CD14-positive monocyte (primary cell): ENCODE measurements at regions not wholly inside any gene's neighbourhood (a gene's known extent, or its start where the extent isn't known, plus 50 kb on each side); places are given as distances from the start of the nearest gene placed in this dataset.

Experiments
- DNase-seq, 3 donors: peaks; one replicate each; pipeline ENCODE4 v3.0.0-alpha.2; 2011 to 2022
- H2AFZ ChIP-seq: 2 replicates; pipeline ENCODE4 v1.6.0; 2012; ENCODE audit warnings: mild to moderate bottlenecking, low read depth, low read length, inconsistent platforms; ENCODE audit not compliant: insufficient read depth, poor library complexity, severe bottlenecking
- H3K27ac ChIP-seq, 2 donors: 1 replicate in 1 of 2; 2 replicates in 1 of 2; pipeline ENCODE4 v1.5.1; 2012 to 2013; ENCODE audit warnings: low read length in 2 of 2, control low read depth in 1 of 2, inconsistent platforms in 1 of 2, low read depth in 1 of 2, mild to moderate bottlenecking in 1 of 2
- H3K27me3 ChIP-seq, 2 donors: one replicate each; pipeline versions ENCODE4 v1.6.0 to v1.6.1; 2011 to 2013; ENCODE audit warnings: low read length in 2 of 2; ENCODE audit not compliant: control insufficient read depth in 2 of 2, insufficient read depth in 2 of 2
- H3K36me3 ChIP-seq, 2 donors: replicated peaks in 1 of 2; 1 replicate in 1 of 2; 2 replicates in 1 of 2; pipeline versions ENCODE4 v1.5.1 to v1.6.1; 2012 to 2013; ENCODE audit warnings: low read length in 2 of 2, control low read depth in 1 of 2, inconsistent platforms in 1 of 2, mild to moderate bottlenecking in 1 of 2; ENCODE audit not compliant: insufficient read depth in 2 of 2, control insufficient read depth in 1 of 2
- H3K4me1 ChIP-seq, 2 donors: 1 replicate in 1 of 2; 2 replicates in 1 of 2; pipeline versions ENCODE4 v1.5.1 to v1.6.1; 2012 to 2013; ENCODE audit warnings: low read length in 2 of 2, control low read depth in 1 of 2, inconsistent platforms in 1 of 2, mild to moderate bottlenecking in 1 of 2, moderate library complexity in 1 of 2; ENCODE audit not compliant: insufficient read depth in 2 of 2, control insufficient read depth in 1 of 2
- H3K4me2 ChIP-seq: replicated peaks from 2 replicates; pipeline ENCODE3; 2012; ENCODE audit warnings: low read length, moderate library complexity, mild to moderate bottlenecking; ENCODE audit not compliant: poor library complexity, severe bottlenecking; ENCODE audit errors: extremely low read depth
- H3K4me3 ChIP-seq, 3 experiments: fragments of 200-600 bp in 1 of 3; sonication (generic) in 1 of 3; replicated peaks in 1 of 3; 1 replicate in 2 of 3; 2 replicates in 1 of 3; pipeline ENCODE4 v1.5.1; 2011 to 2013; ENCODE audit warnings: low read length in 3 of 3, mild to moderate bottlenecking in 3 of 3, control low read depth in 2 of 3, low read depth in 2 of 3, inconsistent platforms in 1 of 3, moderate library complexity in 1 of 3
- H3K79me2 ChIP-seq: 2 replicates; pipeline ENCODE4 v1.6.0; 2012; ENCODE audit warnings: mild to moderate bottlenecking, control low read depth, inconsistent platforms, low read length, moderate library complexity; ENCODE audit not compliant: insufficient read depth
- H3K9ac ChIP-seq: 2 replicates; pipeline ENCODE4 v1.6.0; 2017; ENCODE audit warnings: low read length, mild to moderate bottlenecking; ENCODE audit not compliant: insufficient read depth, poor library complexity, severe bottlenecking
- H3K9me3 ChIP-seq, 2 donors: replicated peaks in 1 of 2; 1 replicate in 1 of 2; 2 replicates in 1 of 2; pipeline versions ENCODE4 v1.5.1 to v1.6.1; 2012 to 2013; ENCODE audit warnings: low read length in 2 of 2, control low read depth in 1 of 2; ENCODE audit not compliant: control insufficient read depth in 1 of 2, insufficient read depth in 1 of 2
- H4K20me1 ChIP-seq: 2 replicates; pipeline ENCODE4 v1.6.0; 2012; ENCODE audit warnings: mild to moderate bottlenecking, low read length, control low read depth, moderate library complexity; ENCODE audit not compliant: insufficient read depth
- H3K27ac Mint-ChIP-seq, 7 donors: one replicate each; pipeline ENCODE4 v1.8.0; 2020; ENCODE audit warnings: mild to moderate bottlenecking in 7 of 7, mixed read lengths in 7 of 7, moderate library complexity in 6 of 7, inconsistent platforms in 2 of 7
- H3K27me3 Mint-ChIP-seq, 3 donors: one replicate each; pipeline ENCODE4 v1.8.0; 2021 to 2022; ENCODE audit warnings: low read depth in 3 of 3, mild to moderate bottlenecking in 3 of 3, mixed read lengths in 3 of 3, moderate library complexity in 3 of 3, inconsistent platforms in 1 of 3
- H3K36me3 Mint-ChIP-seq, 2 donors: one replicate each; pipeline ENCODE4 v1.8.0; 2020; ENCODE audit warnings: mixed read lengths in 2 of 2, inconsistent platforms in 1 of 2, mild to moderate bottlenecking in 1 of 2
- H3K4me1 Mint-ChIP-seq: one replicate; pipeline ENCODE4 v1.8.0; 2020; ENCODE audit warnings: mild to moderate bottlenecking, mixed read lengths
- H3K4me3 Mint-ChIP-seq, 2 donors: one replicate each; pipeline ENCODE4 v1.8.0; 2020; ENCODE audit warnings: mild to moderate bottlenecking in 2 of 2, mixed read lengths in 2 of 2, moderate library complexity in 1 of 2
- H3K9me3 Mint-ChIP-seq, 7 donors: one replicate each; pipeline ENCODE4 v1.8.0; 2020 to 2022; ENCODE audit warnings: mixed read lengths in 7 of 7, mild to moderate bottlenecking in 6 of 7, moderate library complexity in 6 of 7, inconsistent platforms in 2 of 7
- CTCF ChIP-seq: fragments of 200-600 bp; IDR thresholded peaks from one replicate; pipeline ENCODE4 v1.8.0; 2022; ENCODE audit warnings: antibody characterized with exemption, mild to moderate bottlenecking
- WGBS: methylation state at CpG from one replicate; pipeline ENCODE4 v1.1.5; 2013; ENCODE audit warnings: missing lambda C conversion rate; ENCODE audit not compliant: insufficient coverage; 5-methylcytosine and 5-hydroxymethylcytosine counted together
- intact Hi-C, 2 donors: fragments of 100-400 bp; cut with micrococcal nuclease; formaldehyde crosslinking; loops; one replicate each; pipeline versions ENCODE4 v1.15.0 to v1.15.1; 2023

- Histone ChIP-seq H3K79me2 (no peaks in the 10 kb centered on the region), H3K4me3 (no peak overlapping the region), H3K4me1 (peaks cover 11 to 12% of the 10 kb centered on the region in 2 donors), H3K4me2 (no peak overlapping the region), H2AFZ (peak overlapping the region; percentile 41), H3K27me3 (no peaks in the 10 kb centered on the region), H3K27ac (no peak overlapping the region), H4K20me1 (no peaks in the 10 kb centered on the region), H3K36me3 (no peaks in the 10 kb centered on the region), H3K9me3 (no peaks in the 10 kb centered on the region), H3K9ac (no peak overlapping the region)
- no peaks in the 10 kb centered on the region for H3K36me3 Mint-ChIP-seq
- H3K27me3 Mint-ChIP-seq: peaks cover 0 to 2% (median 0%) of the 10 kb centered on the region in 3 donors
- no peaks in the 10 kb centered on the region for H3K9me3 Mint-ChIP-seq
- H3K4me1 Mint-ChIP-seq: peaks cover 11% of the 10 kb centered on the region
- no peak for TF ChIP-seq CTCF
- intact Hi-C loops: loop anchor here in 1 of 2 donors (10.0 kb wide), 1 partner anchor 125 kb away; no protein-coding TSS in a partner anchor
- 92% methylated on average over 2 of the region's 6 CpGs for WGBS
- H3K4me3 Mint-ChIP-seq: no peak overlapping the region
- peak in 1 of 3 donors; percentile 2 for DNase-seq
- peak overlapping the region in 1 of 7 donors; percentile 4 for H3K27ac Mint-ChIP-seq
These were observed 218.9 kb downstream of the MID1IP1 start for GRCh38 chrX:39020051-39020669.

GRCh38 chrX:39022106-39022505, 220.8 kb downstream of the MID1IP1 start:
- DNase-seq: no peak
- H3K27me3 ChIP-seq: no peaks in the 10 kb centered on the region
- peaks cover 11 to 12% of the 10 kb centered on the region in 2 donors for H3K4me1 ChIP-seq
- no peaks in the 10 kb centered on the region for H3K79me2 ChIP-seq
- no CpG with 5 or more reads among the region's 2 CpGs for WGBS
- intact Hi-C loops: loop anchor here in 1 of 2 donors (10.0 kb wide), 1 partner anchor 123 kb away; no protein-coding TSS in a partner anchor
- no peak overlapping the region for H3K27ac ChIP-seq
- H3K9ac ChIP-seq: no peak overlapping the region
- H4K20me1 ChIP-seq: no peaks in the 10 kb centered on the region
- H3K36me3 ChIP-seq: no peaks in the 10 kb centered on the region
- peaks cover 0 to 2% (median 0%) of the 10 kb centered on the region in 3 donors for H3K27me3 Mint-ChIP-seq
- H3K36me3 Mint-ChIP-seq: no peaks in the 10 kb centered on the region
- H2AFZ ChIP-seq: no peak overlapping the region
- peaks cover 0 to under 1% (median 0%) of the 10 kb centered on the region in 7 donors for H3K9me3 Mint-ChIP-seq
- no peak overlapping the region for H3K4me2 ChIP-seq
- no peak overlapping the region for H3K27ac Mint-ChIP-seq
- no peaks in the 10 kb centered on the region for H3K9me3 ChIP-seq
- H3K4me3 Mint-ChIP-seq: no peak overlapping the region
- no peak overlapping the region for H3K4me3 ChIP-seq
- TF ChIP-seq CTCF: no peak
- H3K4me1 Mint-ChIP-seq: peaks cover 11% of the 10 kb centered on the region
